Adrenal gland (tissue), 9 donors: ENCODE measurements at regions not wholly inside any gene's neighbourhood (a gene's known extent, or its start where the extent isn't known, plus 50 kb on each side); places are given as distances from the start of the nearest gene placed in this dataset.

ENCODE experiments used
- DNase-seq, 7 donors: peaks; one replicate each; pipeline ENCODE4 v3.0.0-alpha.2; 2019 to 2020
- H3K27ac ChIP-seq, 5 donors: fragments of 200-600 bp; sonication (generic) in 4 of 5; 1 replicate in 3 of 5; 2 replicates in 2 of 5; pipeline versions ENCODE4 v1.5.1 to v1.8.0; 2016 to 2020; ENCODE audit warnings: mild to moderate bottlenecking in 1 of 5
- H3K27me3 ChIP-seq: fragments of 200-600 bp; 2 replicates; pipeline ENCODE4 v1.8.0; 2021
- H3K36me3 ChIP-seq, 2 donors: fragments of 200-600 bp; replicated peaks in 1 of 2; 1 replicate in 1 of 2; 2 replicates in 1 of 2; pipeline versions ENCODE4 v1.5.1 to v1.8.0; 2018 to 2022
- H3K4me1 ChIP-seq, 2 donors: fragments of 200-600 bp; replicated peaks in 1 of 2; 1 replicate in 1 of 2; 2 replicates in 1 of 2; pipeline versions ENCODE4 v1.5.1 to v1.8.0; 2018 to 2021
- H3K4me3 ChIP-seq, 4 donors: fragments of 200-600 bp; sonication (generic) in 3 of 4; one replicate each; pipeline ENCODE4 v1.5.1; 2016 to 2018
- H3K9me3 ChIP-seq, 3 donors: fragments of 200-600 bp; sonication (generic) in 1 of 3; replicated peaks in 1 of 3; 1 replicate in 2 of 3; 2 replicates in 1 of 3; pipeline versions ENCODE4 v1.5.1 to v1.8.0; 2016 to 2021
- POLR2A ChIP-seq, 2 donors: fragments of 450-650 bp; IDR thresholded peaks; one replicate each; pipeline ENCODE4 v1.6.1; 2017; ENCODE audit warnings: antibody characterized with exemption in 2 of 2, mild to moderate bottlenecking in 2 of 2, moderate library complexity in 1 of 2
- WGBS, 4 donors: extraction: QIAGEN DNeasy Blood & Tissue Kit in 2 of 4; methylation state at CpG; one replicate each; pipeline versions ENCODE4 v1.1.5 to v1.1.7; 2013 to 2017; 5-methylcytosine and 5-hydroxymethylcytosine counted together
- intact Hi-C, 2 donors: fragments of 100-400 bp; cut with DNase I; formaldehyde crosslinking; loops; one replicate each; pipeline versions ENCODE4 v1.14.1 to v1.15.0; 2022 to 2023
- TF ChIP-seq, protein P1 (sequence below), 6 experiments: fragments of 450-650 bp in 4 of 6; fragments of 200-600 bp in 2 of 6; sonication (generic) in 1 of 6; IDR thresholded peaks; 1 replicate in 5 of 6; 2 replicates in 1 of 6; pipeline versions ENCODE4 v1.5.1 to v1.8.0; 2016 to 2021; ENCODE audit warnings: antibody characterized with exemption in 6 of 6, mild to moderate bottlenecking in 2 of 6, moderate library complexity in 1 of 6
- donor health status: healthy with polysubstance abuse.
- donor health status: Bipolar disorder and iron deficiency.
- donor health status: DM: yes; HTN: yes; CAD: no.
- donor health status: DM: no; HTN: no; CAD: no.
- donor health status: DM: no; HTN: no; CAD: no.

DNA sequence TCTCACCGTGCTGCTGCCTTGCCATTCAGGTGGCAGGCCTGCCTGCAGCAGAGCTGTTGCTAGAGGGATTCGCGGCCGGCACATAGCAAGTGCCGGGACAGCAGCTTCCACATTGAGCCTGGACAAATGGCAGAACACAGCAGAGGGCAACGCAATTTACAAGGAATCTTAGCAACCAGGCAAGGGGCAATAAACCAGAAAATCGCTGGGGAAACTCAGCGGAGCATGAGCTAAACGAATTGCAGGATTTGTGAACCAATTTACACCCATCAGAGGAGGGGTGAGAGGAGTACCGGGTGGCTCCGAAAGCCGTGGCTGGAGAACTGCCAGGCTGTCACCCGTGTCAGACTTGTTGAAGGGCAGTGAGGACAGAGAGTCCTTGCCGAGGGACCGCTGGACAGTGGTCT, 58.6 kb upstream of the LOXL4 start:
- TF ChIP-seq POLR2A (IDR thresholded peaks at IDR 0.05) = no peak
- TF ChIP-seq, protein P1, sequence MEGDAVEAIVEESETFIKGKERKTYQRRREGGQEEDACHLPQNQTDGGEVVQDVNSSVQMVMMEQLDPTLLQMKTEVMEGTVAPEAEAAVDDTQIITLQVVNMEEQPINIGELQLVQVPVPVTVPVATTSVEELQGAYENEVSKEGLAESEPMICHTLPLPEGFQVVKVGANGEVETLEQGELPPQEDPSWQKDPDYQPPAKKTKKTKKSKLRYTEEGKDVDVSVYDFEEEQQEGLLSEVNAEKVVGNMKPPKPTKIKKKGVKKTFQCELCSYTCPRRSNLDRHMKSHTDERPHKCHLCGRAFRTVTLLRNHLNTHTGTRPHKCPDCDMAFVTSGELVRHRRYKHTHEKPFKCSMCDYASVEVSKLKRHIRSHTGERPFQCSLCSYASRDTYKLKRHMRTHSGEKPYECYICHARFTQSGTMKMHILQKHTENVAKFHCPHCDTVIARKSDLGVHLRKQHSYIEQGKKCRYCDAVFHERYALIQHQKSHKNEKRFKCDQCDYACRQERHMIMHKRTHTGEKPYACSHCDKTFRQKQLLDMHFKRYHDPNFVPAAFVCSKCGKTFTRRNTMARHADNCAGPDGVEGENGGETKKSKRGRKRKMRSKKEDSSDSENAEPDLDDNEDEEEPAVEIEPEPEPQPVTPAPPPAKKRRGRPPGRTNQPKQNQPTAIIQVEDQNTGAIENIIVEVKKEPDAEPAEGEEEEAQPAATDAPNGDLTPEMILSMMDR (IDR thresholded peaks at IDR 0.05) = no peak

DNA sequence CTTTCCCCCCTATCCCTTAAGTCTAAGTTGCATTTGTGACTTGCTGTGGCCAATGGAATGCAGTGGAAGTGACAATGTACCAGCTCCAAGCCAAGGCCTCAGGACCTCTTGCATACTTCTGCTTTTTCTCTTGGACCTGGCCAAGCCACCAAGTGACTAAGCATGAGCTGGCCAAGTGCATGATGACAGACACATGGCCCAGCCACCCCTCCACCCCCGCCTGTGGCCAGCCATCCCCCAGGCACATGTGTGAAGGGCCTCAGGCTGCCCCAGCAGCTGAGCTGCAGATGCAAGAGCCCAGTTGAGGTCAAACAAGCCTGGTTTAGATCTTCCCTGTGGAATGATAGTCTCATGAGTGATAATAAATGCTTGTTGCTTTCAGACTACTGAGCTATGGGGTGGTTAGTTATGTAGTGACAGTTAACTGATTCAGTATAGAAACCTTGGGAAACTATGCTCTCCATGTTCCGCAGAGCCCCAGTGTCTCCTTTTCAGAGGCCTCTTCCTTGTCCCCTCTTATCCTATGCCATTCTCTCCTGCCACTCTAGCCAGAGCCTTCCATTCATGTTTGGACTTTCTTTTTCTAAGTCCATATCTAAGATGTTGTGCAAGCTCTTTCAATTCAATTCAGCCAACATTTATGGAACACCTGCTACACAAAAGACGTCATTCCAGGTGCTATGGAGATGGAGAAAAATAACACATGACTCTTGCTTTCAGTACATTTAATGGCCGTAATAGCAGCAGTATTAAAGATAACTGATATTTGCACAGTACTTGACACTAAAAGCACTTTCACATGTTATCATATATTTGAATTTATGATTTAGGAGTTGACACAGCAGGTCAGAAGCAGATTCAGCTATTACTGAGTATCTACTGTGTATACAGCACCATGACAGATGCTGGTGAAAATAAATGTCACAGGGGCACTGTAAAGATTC, 55.5 kb upstream of the LOXL4 start:
- Histone ChIP-seq H3K4me3 (no peak overlapping the region), H3K27ac (peak overlapping the region in 1 of 5 donors; percentile 62), H3K36me3 (no peaks in the 10 kb centered on the region), H3K4me1 (peaks cover 5 to 13% of the 10 kb centered on the region in 2 donors), H3K9me3 (no peaks in the 10 kb centered on the region), H3K27me3 (no peaks in the 10 kb centered on the region)
- intact Hi-C loops = no loop called here
- peak; percentile 73 to 91 (median 88) for DNase-seq
- WGBS, 4 donors = 58 to 65% (median 63%) methylated on average over 3 to 4 of the region's 4 CpGs
- TF ChIP-seq, protein P1 (IDR thresholded peaks at IDR 0.05) = no peak
- no peak for TF ChIP-seq POLR2A (IDR thresholded peaks at IDR 0.05)

More for the DNA sequence above, 58.6 kb upstream of the LOXL4 start:
- Histone ChIP-seq H3K4me3 (no peak overlapping the region), H3K9me3 (no peaks in the 10 kb centered on the region), H3K36me3 (no peaks in the 10 kb centered on the region), H3K27me3 (no peaks in the 10 kb centered on the region), H3K4me1 (peaks cover 5 to 13% of the 10 kb centered on the region in 2 donors), H3K27ac (no peak overlapping the region)
- WGBS, 4 donors = 39 to 58% (median 44%) methylated on average over 15 of the region's 15 CpGs
- peak in 1 of 7 donors; percentile 70 for DNase-seq
- intact Hi-C loops = no loop called here

DNA sequence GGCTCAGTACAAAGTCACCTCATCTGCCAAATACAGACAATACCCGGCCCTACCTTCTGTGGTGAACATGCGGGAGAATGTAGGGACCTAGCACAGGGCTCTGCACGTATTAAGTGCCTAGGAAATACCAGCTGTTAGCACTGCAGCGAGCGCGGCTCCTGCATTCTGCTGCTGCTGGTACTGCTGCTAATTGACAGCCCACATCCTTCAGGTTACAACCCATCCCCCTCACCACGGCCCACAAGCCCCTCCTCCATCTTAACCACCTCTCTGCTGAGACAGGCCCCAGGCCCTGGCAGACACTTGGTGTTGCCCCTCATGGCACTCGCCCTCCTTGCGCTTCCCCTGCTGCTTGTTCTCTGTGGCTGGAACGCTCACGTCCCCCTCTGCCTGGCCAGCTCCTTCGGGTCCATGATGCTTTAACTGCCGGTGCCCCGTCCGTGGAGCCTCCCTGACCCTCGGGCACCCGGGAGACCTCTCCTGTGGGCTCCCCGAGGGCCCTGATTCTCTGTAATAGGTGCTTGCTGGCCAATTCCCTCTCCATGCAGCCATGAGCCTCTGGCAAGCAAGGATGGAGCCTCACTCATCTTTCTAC, 53.3 kb upstream of the LOXL4 start:
- Histone ChIP-seq H3K4me1 (peaks cover 11 to 17% of the 10 kb centered on the region in 2 donors), H3K27ac (no peak overlapping the region), H3K36me3 (no peaks in the 10 kb centered on the region), H3K9me3 (no peaks in the 10 kb centered on the region), H3K4me3 (no peak overlapping the region), H3K27me3 (no peaks in the 10 kb centered on the region)
- DNase-seq = no peak
- WGBS, 4 donors = 83 to 90% (median 86%) methylated on average over 18 of the region's 18 CpGs
- intact Hi-C loops = no loop called here
- TF ChIP-seq POLR2A (IDR thresholded peaks at IDR 0.05) = no peak
- TF ChIP-seq, protein P1 (IDR thresholded peaks at IDR 0.05) = no peak

DNA sequence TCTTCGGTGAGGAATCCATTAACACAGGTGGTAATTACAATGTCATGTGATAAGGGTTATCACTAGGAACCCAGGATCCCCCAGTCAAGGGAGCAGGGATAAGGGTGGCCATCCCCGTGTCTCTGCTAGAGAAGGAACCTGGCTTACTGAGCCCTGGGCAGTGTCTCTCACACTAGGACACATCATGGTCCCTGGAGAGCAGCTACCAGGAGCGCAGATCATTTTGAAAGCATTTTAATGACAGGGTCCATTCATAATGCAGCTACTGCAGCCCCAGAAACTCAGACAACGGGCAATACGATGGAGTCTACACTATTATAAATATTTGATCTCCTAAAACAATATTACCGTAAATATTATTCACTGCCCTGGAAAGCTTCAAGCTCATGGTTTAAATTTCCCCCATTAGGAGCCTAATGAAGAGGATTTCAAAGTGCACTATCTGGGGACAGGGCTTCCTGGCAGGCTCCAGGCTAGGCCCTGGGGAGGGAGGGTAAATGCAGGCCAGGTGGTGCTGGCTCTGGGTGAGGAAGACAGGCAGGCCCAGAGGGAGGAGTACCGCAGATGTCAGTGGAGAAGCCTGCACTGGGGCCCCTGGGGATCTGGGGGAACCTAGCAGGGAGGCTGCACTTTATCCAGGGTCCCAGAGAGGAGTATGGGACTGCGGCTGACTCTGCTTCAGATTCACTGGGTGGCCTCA, 52.6 kb upstream of the LOXL4 start:
- TF ChIP-seq, protein P1 (IDR thresholded peaks at IDR 0.05) = no peak
- no peak for TF ChIP-seq POLR2A (IDR thresholded peaks at IDR 0.05)
- Histone ChIP-seq H3K4me3 (no peak overlapping the region), H3K4me1 (peaks cover 11 to 24% of the 10 kb centered on the region in 2 donors), H3K27me3 (no peaks in the 10 kb centered on the region), H3K36me3 (no peaks in the 10 kb centered on the region), H3K27ac (no peak overlapping the region), H3K9me3 (no peaks in the 10 kb centered on the region)
- WGBS, 4 donors = 86 to 90% (median 88%) methylated on average over 6 to 8 of the region's 8 CpGs
- intact Hi-C loops = no loop called here
- no peak for DNase-seq
